ENCODE measurements at regions not wholly inside any gene's neighbourhood (a gene's known extent, or its start where the extent isn't known, plus 50 kb on each side); places are given as distances from the start of the nearest gene placed in this dataset.
"Not testable (repeated sequence)": the region's sequence is repeated elsewhere in the genome, so short reads cannot be mapped to it uniquely, and the experiment has no call there.

DNA sequence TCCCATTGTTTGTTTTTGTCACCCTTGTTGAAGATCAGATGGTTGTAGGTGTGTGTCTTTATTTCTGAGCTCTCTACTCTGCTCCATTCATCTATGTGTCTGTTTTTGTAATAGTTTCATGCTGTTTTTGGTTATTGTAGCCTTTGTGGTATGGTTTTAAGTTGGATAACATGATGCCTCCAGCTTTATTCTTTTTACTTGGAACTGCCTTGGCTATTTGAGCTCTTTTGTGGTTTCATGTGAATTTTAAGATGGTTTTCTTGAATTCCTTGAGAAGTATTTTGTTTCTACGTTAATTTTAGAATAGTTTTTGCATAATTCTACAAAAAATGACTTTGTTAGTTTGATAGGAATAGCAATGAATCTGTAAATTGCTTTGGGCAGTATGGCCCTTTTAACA, 170.0 kb upstream of the IGFBP3 start:
- no peak for DNase-seq

DNA sequence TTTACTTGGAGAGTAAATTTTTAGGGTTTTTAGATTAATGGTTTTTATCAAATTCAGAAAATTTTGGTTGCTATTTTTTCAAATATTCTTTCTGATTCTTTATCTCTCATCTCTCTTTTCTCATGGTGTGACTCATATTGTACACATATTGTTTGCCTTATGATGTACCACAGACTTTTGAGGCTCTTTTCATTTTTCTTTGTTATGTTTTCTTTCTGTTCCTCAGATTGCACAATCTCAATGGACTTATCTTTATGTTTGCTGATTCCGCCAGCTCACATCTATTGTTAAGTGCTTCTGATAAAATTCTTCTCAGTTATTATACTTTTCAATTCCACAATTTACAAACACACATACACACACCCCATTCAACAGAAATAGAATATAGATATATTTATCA, 168.2 kb upstream of the IGFBP3 start:
- no peak for DNase-seq

GRCh38 chr7:46088486-46088885, 167.4 kb upstream of the IGFBP3 start:
- DNase-seq: not testable (repeated sequence)

DNA sequence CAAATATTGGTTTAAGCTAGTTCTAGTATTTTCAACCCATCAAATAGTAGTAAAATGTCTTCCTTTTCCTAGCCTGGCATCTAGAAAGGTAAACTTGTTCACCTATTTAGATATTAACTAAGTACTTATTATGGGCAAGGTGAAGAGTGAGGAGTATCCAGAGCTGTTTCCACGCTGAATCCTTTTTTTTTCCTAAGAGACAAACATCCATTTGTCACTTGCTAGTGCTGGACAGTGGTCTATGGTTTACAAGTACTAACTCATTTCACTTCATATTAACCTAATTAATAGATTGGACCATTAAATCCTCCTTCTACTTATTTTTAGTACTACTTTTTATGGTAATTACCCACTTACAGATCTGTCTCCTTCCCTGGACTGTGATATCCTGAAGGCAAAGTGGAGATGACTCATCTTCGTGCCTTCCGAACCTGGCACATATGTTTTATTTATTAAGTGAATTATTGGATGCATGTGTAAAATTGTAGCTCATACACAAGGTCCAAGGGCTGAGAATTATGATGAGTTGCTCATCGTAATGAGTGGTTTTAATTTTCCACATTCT, 159.6 kb upstream of the IGFBP3 start:
- no peak for DNase-seq

- no peak for DNase-seq
Measured at GRCh38 chr7:46079421-46079820, 158.3 kb upstream of the IGFBP3 start.

GRCh38 chr7:46076527-46076926, 155.5 kb upstream of the IGFBP3 start:
- no peak for DNase-seq

DNA sequence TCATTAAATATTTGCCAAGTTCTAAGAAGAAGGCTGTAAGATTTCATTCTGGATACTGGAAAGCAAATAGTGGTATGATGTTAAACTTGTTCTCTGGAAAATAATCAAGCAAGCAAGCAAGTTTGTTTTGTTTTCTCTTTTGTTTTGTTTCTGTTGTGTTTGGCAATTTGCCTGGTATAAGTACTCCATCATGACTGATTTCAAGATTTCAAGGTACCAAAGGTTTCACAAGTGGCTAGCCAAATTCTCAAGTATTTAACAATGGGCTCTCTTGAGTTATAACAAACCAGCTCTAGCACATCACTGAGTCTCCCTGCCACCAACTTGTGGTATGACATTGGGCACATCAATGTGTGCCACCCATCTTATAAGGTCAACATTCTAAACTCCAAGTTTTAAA, 151.7 kb upstream of the IGFBP3 start:
- DNase-seq: no peak

DNA sequence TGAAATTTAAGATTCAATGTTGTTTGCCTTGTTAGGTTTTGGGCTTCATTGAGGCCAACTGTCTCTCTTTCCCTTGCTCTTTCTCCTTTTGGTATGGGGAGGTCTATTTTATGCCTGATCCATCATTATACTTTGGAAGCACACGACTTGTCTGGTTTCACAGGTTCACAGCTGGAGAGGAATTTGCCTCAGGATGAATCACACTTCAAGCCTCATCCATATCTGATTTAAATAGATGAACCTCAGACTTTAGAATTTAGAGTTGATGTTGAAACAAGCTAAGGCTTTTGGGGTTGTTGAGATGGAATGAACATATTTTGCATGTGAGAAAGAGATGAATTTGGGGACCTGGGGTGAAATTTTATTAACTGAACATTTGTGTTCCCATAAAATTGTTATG, 150.5 kb upstream of the IGFBP3 start:
- no peak for DNase-seq

DNA sequence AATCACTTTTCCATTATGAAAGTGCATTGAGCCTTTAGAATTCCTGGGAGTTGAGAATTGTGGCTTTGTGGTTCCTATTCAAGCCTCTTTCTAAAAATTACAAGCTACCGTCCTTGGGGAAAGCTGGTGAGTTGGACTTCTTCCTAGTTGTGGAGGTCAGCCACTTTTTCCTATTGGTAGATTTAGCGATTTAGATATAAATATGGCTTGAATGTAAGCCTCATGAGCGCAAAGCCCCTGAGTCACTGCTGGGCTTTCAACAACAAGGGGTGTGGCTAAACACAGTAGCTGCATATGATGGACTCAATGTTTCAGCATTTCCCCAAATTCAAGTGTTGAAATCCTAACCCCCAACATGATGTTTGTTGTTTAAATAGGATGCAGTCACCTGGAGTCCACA, 150.0 kb upstream of the IGFBP3 start:
- no peak for DNase-seq

GRCh38 chr7:46068159-46068558, 147.1 kb upstream of the IGFBP3 start:
- no peak for DNase-seq

GRCh38 chr7:46059308-46060020, 138.4 kb upstream of the IGFBP3 start:
- DNase-seq: no peak

DNA sequence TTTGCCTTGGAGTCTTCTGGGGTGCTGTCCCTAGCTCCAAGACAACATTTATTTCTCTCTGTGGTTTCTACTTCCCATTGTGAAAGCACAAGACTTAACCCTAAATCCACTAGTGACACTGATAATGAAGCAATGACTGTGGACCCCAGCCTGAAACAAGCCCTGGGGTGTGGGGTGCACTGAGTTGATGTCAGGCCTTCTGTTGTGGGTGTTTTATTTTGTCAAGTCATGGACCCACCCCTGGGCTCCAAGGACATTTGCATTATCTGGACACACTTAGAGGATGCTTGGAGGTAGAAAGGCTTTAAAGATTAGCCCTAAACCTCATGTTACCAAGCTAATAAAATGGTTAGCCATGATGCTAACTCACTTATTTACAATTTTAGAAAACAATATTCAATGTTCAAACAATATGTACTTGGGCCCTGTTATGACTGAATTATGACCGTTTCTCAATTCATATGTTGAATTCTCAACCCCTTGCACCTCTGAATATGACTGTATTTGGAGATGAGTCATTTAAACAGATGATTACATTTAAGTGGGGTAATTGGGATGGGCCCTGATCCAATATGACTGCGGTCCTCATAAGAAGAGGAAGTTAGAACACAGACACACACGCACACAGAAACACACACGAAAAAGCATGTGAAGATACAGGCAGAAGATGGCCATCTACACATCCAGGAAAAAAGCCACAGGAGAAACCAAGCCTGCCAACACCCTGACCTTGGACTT, 137.2 kb upstream of the IGFBP3 start:
- DNase-seq: no peak

GRCh38 chr7:46054915-46055314, 133.8 kb upstream of the IGFBP3 start:
- no peak for DNase-seq

GRCh38 chr7:46054272-46054671, 133.2 kb upstream of the IGFBP3 start:
- DNase-seq: no peak

- no peak for DNase-seq
Measured at GRCh38 chr7:46047581-46047980, 126.5 kb upstream of the IGFBP3 start.

GRCh38 chr7:46043338-46043737, 122.3 kb upstream of the IGFBP3 start:
- not testable (repeated sequence) for DNase-seq

DNA sequence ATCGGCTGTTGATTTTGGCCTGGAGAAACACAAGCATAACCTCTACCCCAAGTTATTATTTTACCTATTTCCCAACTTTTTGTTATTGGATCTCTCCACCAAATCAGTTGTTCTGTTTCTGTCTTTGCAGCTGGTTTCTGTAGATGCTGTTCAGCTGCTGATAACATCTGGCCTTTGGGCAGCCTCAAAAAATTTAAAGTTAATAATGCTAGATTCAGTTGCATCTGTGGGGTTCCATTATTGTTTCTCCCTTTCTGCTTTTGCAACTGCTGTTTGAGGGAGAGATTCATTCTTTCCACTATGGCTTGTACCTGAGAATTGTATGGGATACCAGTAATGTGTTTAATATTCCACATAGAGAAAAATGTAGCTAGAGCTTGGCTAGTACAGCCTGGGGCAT, 118.7 kb upstream of the IGFBP3 start:
- not testable (repeated sequence) for DNase-seq

GRCh38 chr7:46035166-46035565, 114.1 kb upstream of the IGFBP3 start:
- DNase-seq: no peak

GRCh38 chr7:46034056-46034768, 113.1 kb upstream of the IGFBP3 start:
- DNase-seq: no peak

GRCh38 chr7:46033592-46033991, 112.5 kb upstream of the IGFBP3 start:
- no peak for DNase-seq

DNA sequence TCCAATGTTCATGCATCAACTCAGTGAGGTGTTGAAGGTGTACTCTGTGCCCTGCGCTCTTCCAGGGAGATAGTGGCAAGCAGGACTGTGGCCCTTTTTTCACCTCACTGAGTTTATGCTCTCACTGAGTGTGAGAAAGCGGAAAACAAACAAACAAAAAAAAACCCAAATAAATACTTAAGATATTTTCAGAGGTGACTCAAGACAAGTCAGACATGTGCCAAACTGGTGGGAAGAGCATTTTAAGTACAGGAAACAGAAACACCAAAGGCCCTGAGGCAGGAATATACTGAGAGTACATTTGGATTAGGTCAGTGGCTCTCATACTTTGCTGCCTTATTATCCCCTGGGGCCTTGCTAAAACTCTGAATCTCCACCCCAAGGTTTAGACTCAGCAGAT, 111.9 kb upstream of the IGFBP3 start:
- DNase-seq: no peak

GRCh38 chr7:46032353-46032752, 111.3 kb upstream of the IGFBP3 start:
- DNase-seq: no peak

DNA sequence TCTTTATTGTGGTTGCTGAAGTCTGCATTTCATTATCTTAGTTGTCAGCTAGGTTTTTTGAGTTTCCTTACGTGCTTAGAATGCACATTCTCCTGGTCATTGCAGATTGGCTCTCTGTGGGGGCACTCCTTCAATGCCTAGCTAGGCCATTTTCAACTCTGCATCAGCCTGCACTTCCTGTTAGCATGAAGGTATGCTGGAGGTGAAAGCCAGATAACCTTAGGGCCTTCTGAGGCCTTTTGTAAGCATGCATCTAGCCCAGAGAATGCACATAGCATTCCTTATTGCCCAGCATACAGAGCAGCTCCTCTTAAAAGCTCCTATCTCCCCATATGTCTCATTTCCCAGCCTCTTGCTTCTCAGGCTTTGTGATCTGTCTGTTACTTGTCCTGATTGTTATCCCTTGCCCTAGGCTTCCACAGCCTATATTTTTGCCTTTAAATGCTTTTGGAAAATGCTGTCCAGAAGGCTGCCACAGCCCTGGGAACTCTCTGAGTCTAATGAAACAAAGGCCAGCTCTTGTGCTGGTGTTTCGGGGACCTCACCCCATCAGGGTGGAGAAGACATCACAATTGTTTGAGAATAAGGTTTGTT, 108.1 kb upstream of the IGFBP3 start:
- DNase-seq: no peak

Data from stimulated activated CD8-positive, alpha-beta memory T cell treated with anti-CD3 and anti-CD28 coated beads, Interleukin-4, amount 100 ng/mL, for 48 hours (primary cell).